NCI-H2029 treated with DMSO at 0.1 percent for 48 hours (cell line): ENCODE measurements at regions not wholly inside any gene's neighbourhood (a gene's known extent, or its start where the extent isn't known, plus 50 kb on each side); places are given as distances from the start of the nearest gene placed in this dataset.
"Not testable (repeated sequence)": the region's sequence is repeated elsewhere in the genome, so short reads cannot be mapped to it uniquely, and the experiment has no call there.

ENCODE experiments used
- DNase-seq: peaks from one replicate; lab custom pipeline; 2025; lab: John Stamatoyannopoulos, UW

GRCh38 chrX:5295004-5295403 is 933.7 kb downstream of the NLGN4X start:
- DNase-seq, result no peak

GRCh38 chrX:5290635-5291034 is 938.0 kb downstream of the NLGN4X start:
- no peak for DNase-seq

GRCh38 chrX:5289949-5290348 is 938.7 kb downstream of the NLGN4X start:
- DNase-seq, result not testable (repeated sequence)

- no peak for DNase-seq
Observed at GRCh38 chrX:5278908-5279307, 949.8 kb downstream of the NLGN4X start.

GRCh38 chrX:5265324-5265850 is 963.3 kb downstream of the NLGN4X start:
- no peak for DNase-seq

GRCh38 chrX:5250106-5250505 is 978.6 kb downstream of the NLGN4X start:
- DNase-seq, result no peak

GRCh38 chrX:5242091-5242790 is 986.4 kb downstream of the NLGN4X start:
- DNase-seq, result no peak

GRCh38 chrX:5236749-5237148 is 991.9 kb downstream of the NLGN4X start:
- no peak for DNase-seq

GRCh38 chrX:5236096-5236495 is 992.6 kb downstream of the NLGN4X start:
- DNase-seq, result no peak

- DNase-seq, result no peak
Observed at GRCh38 chrX:5233830-5234229, 994.8 kb downstream of the NLGN4X start.

- no peak for DNase-seq
Observed at GRCh38 chrX:5220421-5220820, 1008.2 kb downstream of the NLGN4X start.

- no peak for DNase-seq
Observed at GRCh38 chrX:5194806-5195205, 1033.9 kb downstream of the NLGN4X start.

- no peak for DNase-seq
Observed at GRCh38 chrX:5180135-5180741, 1048.4 kb downstream of the NLGN4X start.

- DNase-seq, result no peak
Observed at GRCh38 chrX:5176766-5177165, 1051.9 kb downstream of the NLGN4X start.

- no peak for DNase-seq
Observed at GRCh38 chrX:5163663-5164062, 1065.0 kb downstream of the NLGN4X start.

GRCh38 chrX:5155301-5155700 is 1073.4 kb downstream of the NLGN4X start:
- DNase-seq, result no peak

- no peak for DNase-seq
Observed at GRCh38 chrX:5145957-5146356, 1082.7 kb downstream of the NLGN4X start.

GRCh38 chrX:5142644-5143043 is 1086.0 kb downstream of the NLGN4X start:
- DNase-seq, result no peak

GRCh38 chrX:5122181-5122678 is 1106.4 kb downstream of the NLGN4X start:
- no peak for DNase-seq

- no peak for DNase-seq
Observed at GRCh38 chrX:5117816-5118215, 1110.9 kb downstream of the NLGN4X start.

- no peak for DNase-seq
Observed at GRCh38 chrX:5113128-5113527, 1115.5 kb downstream of the NLGN4X start.

GRCh38 chrX:5100004-5100403 is 1128.7 kb downstream of the NLGN4X start:
- DNase-seq, result no peak

- DNase-seq, result no peak
Observed at GRCh38 chrX:5086388-5086787, 1142.3 kb downstream of the NLGN4X start.

- no peak for DNase-seq
Observed at GRCh38 chrX:5084279-5084678, 1144.4 kb downstream of the NLGN4X start.
